Thymus (tissue), 11 donors: ENCODE measurements at regions not wholly inside any gene's neighbourhood (a gene's known extent, or its start where the extent isn't known, plus 50 kb on each side); places are given as distances from the start of the nearest gene placed in this dataset.
"Not testable (repeated sequence)": the region's sequence is repeated elsewhere in the genome, so short reads cannot be mapped to it uniquely, and the experiment has no call there.

ENCODE experiments used
- DNase-seq, 9 donors: peaks; one replicate each; pipeline ENCODE4 v3.0.0-alpha.2; 2013; ENCODE audit warnings: low spot score in 9 of 9, low read depth in 6 of 9, missing footprints in 1 of 9
- H3K27ac ChIP-seq, 2 donors: one replicate each; pipeline ENCODE4 v1.5.1; 2013; ENCODE audit warnings: control low read depth in 1 of 2, low read depth in 1 of 2, low read length in 1 of 2, mild to moderate bottlenecking in 1 of 2, moderate library complexity in 1 of 2
- H3K27me3 ChIP-seq, 2 donors: one replicate each; pipeline ENCODE4 v1.5.1; 2013; ENCODE audit warnings: low read length in 1 of 2; ENCODE audit not compliant: control insufficient read depth in 2 of 2, insufficient read depth in 1 of 2
- H3K36me3 ChIP-seq, 2 donors: one replicate each; pipeline ENCODE4 v1.5.1; 2013; ENCODE audit warnings: low read length in 1 of 2, mild to moderate bottlenecking in 1 of 2, moderate library complexity in 1 of 2; ENCODE audit not compliant: control insufficient read depth in 2 of 2, insufficient read depth in 2 of 2
- H3K4me1 ChIP-seq, 2 donors: one replicate each; pipeline ENCODE4 v1.5.1; 2013; ENCODE audit warnings: low read length in 2 of 2; ENCODE audit not compliant: control insufficient read depth in 2 of 2, insufficient read depth in 2 of 2
- H3K4me3 ChIP-seq, 2 donors: one replicate each; pipeline ENCODE4 v1.5.1; 2013; ENCODE audit warnings: low read length in 2 of 2, control low read depth in 1 of 2, mild to moderate bottlenecking in 1 of 2
- H3K9me3 ChIP-seq, 2 donors: one replicate each; pipeline ENCODE4 v1.5.1; 2013; ENCODE audit warnings: low read length in 1 of 2, mild to moderate bottlenecking in 1 of 2; ENCODE audit not compliant: control insufficient read depth in 2 of 2, insufficient read depth in 1 of 2
- WGBS: extraction: QIAGEN DNeasy Blood & Tissue Kit; methylation state at CpG from one replicate; pipeline ENCODE4 v1.1.7; 2013; 5-methylcytosine and 5-hydroxymethylcytosine counted together
- donor health status: healthy.

DNA sequence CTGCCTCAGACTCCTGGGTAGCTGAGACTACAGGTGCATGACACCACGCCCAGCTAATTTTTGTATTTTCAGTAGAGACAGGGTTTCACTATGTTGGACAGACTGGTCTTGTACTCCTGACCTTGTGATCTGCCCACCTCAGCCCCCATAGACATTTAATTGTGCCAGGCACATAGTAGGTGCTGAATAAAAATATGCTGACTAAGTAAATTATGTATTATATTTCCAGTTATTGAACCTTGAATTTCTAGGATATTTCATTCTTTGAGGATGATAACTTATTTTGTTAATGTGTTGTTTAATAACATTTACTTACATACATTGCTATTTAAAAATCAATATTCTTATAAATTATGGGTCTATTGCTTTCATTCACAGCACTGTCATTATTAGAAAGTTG lies 190.4 kb upstream of the LRRTM4 start:
- WGBS = 95% methylated on average over 1 of the region's 1 CpG

DNA sequence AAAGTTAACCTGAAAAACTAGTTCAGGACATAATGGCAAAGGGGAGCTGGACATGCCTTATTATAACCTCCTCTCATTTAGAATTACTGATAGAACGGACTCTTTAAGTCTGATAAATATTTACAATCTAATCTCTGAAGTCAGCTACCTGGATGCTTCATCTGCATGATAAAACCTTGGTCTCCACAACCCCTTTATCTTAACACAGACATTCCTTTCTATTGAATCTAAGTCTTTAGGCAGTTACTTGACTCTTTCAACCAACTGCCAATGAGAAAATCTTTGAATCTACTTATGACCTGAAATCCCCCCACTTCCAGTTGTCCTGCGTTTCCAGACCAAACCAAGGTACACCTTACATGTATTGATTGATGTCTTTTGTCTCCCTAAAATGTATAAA lies 191.2 kb upstream of the LRRTM4 start:
- Histone ChIP-seq H3K4me1 (no peaks in the 10 kb centered on the region), H3K9me3 (no peaks in the 10 kb centered on the region), H3K27me3 (no peaks in the 10 kb centered on the region), H3K27ac (no peak overlapping the region), H3K36me3 (no peaks in the 10 kb centered on the region), H3K4me3 (no peak overlapping the region)
- DNase-seq = no peak
- 80% methylated on average over 2 of the region's 2 CpGs for WGBS

More for the DNA sequence above, 190.4 kb upstream of the LRRTM4 start:
- Histone ChIP-seq H3K9me3 (no peaks in the 10 kb centered on the region), H3K27ac (no peak overlapping the region), H3K4me1 (no peaks in the 10 kb centered on the region), H3K27me3 (no peaks in the 10 kb centered on the region), H3K36me3 (no peaks in the 10 kb centered on the region), H3K4me3 (no peak overlapping the region)
- DNase-seq = no peak

DNA sequence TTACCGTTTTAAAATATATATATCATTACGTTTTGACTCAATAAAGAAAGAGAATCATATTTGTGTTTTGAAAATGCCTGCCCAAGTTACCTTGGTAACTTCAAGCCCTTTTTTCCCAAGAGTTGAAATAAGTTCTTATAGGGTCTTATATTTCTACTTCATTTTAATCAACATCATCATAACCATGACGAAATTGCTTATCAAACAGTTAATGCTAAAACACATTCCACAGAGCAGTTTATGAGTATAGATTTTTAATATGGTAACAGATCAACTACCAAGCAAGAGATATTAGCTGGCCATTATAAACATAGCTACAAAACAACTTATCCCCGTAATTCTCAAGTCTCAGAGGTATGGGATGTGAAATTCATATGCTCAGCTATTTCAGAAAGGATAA lies 197.9 kb upstream of the LRRTM4 start:
- H3K36me3 ChIP-seq = no peaks in the 10 kb centered on the region
- no peak overlapping the region for H3K27ac ChIP-seq
- no peaks in the 10 kb centered on the region for H3K27me3 ChIP-seq
- no peak for DNase-seq
- no peak overlapping the region for H3K4me3 ChIP-seq
- no peaks in the 10 kb centered on the region for H3K4me1 ChIP-seq
- 91% methylated on average over 4 of the region's 4 CpGs for WGBS
- no peaks in the 10 kb centered on the region for H3K9me3 ChIP-seq

DNA sequence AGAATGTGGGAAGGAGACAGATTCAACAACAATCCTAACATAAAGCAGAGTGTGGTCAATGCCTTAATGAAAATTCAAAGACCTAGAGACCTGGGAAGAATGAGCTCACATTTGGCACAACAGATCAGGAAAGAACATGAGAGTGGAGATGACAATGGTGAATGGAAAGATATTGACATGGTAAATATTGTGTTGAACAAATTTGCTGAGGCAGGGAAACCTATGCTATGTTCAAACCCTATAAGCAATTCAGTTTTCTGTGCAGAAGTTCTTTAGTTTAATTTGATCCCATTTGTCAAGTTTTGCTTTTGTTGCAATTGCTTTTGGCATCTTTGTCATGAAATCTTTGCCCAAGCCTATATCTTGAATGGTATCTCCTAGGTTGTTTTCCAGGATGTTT lies 199.4 kb upstream of the LRRTM4 start:
- no peaks in the 10 kb centered on the region for H3K4me1 ChIP-seq
- H3K9me3 ChIP-seq = no peaks in the 10 kb centered on the region
- no peak for DNase-seq
- no peak overlapping the region for H3K4me3 ChIP-seq
- no peak overlapping the region for H3K27ac ChIP-seq
- no peaks in the 10 kb centered on the region for H3K36me3 ChIP-seq
- no peaks in the 10 kb centered on the region for H3K27me3 ChIP-seq

DNA sequence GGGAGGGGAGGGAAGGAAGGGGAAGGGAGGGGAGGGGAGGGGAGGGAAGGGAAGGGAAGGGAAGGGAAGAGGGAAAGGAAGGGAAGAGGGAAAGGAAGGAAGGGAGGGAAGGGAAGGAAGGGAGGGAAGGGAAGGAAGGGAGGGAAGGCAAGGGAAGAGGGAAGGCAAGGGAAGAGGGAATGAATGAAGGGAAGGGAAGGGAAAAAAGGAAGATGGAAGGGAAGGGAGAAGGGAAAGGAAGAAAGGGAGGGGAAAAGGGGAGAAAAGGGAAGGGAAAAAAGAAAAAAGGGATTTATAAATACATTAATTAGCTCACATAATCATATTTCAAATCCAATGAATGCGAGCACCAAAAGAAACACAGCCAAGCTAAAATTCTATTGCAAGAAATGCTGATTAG lies 202.9 kb upstream of the LRRTM4 start:
- no peaks in the 10 kb centered on the region for H3K36me3 ChIP-seq
- WGBS = 94% methylated on average over 1 of the region's 1 CpG
- no peak for DNase-seq

DNA sequence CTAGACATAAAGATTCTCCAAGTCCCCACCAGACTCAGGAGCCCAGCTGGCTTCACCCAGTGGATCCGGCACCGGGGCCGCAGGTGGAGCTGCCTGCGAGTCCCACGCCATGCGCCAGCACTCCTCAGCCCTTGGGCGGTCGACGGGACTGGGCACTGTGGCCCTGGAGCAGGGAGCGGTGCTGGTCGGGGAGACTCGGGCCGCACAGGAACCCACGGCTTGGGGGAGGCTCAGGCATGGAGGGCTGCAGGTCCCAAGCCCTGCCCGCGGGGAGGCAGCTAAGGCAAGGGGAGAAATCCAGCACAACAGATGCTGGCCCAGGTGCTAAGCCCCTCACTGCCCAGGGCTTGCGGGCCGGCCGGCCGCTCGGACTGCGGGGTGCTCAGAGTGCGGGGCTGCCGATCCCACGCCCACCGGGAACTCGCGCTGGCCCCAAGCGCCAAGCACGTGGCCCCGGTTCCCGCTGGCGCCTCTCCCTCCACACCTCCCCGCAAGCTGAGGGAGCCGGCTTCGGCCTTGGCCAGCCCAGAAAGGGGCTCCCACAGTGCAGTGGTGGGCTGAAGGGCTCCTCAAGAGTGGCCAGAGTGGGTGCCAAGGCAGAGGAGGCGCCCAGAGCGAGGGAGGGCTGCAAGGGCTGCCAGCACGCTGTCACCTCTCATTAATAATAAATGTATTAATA lies 212.6 kb upstream of the LRRTM4 start:
- WGBS = 96% methylated on average over 39 of the region's 39 CpGs
- H3K36me3 ChIP-seq, H3K27me3 ChIP-seq, H3K4me3 ChIP-seq, H3K27ac ChIP-seq, H3K4me1 ChIP-seq, H3K9me3 ChIP-seq, DNase-seq: not testable (repeated sequence)

More for the DNA sequence above, 202.9 kb upstream of the LRRTM4 start:
- H3K4me1 ChIP-seq = no peaks in the 10 kb centered on the region
- no peak overlapping the region for H3K4me3 ChIP-seq
- H3K27ac ChIP-seq = no peak overlapping the region
- no peaks in the 10 kb centered on the region for H3K27me3 ChIP-seq
- no peaks in the 10 kb centered on the region for H3K9me3 ChIP-seq

DNA sequence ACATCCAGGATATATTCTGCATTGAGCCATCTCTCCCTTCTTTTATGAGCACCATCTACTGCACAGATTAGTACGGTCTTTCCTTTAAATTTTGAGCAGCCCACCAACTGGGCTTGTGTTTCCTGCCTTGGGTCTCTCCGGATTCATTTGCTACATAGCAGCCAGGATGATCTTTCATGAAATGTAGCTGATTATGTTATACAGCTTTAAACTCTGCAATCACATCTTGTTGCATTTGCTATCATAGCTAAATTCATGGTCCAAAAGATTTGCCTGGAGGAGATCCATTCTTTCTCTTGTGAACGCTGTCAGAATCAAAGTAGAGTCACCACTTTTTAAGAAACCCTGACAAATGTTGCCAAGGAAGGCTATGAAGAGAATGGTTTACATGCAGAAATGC lies 215.1 kb upstream of the LRRTM4 start:
- Histone ChIP-seq H3K27me3 (no peaks in the 10 kb centered on the region), H3K4me3 (no peak overlapping the region), H3K9me3 (peaks cover 0 to 7% of the 10 kb centered on the region in 2 donors), H3K36me3 (no peaks in the 10 kb centered on the region), H3K4me1 (no peaks in the 10 kb centered on the region), H3K27ac (no peak overlapping the region)
- 86% methylated on average over 3 of the region's 3 CpGs for WGBS
- no peak for DNase-seq

DNA sequence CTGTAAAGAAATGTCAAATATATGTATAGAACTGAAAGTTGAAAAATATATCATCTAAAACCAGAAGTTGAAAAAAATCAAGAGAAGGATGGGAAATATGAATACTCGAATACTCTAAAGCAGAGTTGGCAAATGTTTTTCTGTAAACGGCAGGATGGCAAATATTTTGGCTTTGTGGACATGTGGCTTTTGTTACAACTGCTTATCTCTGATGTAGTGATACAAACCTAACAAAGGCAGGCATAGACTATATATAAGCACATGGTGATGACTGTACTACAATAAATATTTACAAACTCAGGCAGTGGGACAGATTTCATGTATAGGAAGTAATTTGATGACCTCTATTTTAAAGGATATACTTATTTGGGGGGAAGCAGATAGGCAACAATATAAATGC lies 224.6 kb upstream of the LRRTM4 start:
- 86% methylated on average over 2 of the region's 2 CpGs for WGBS
- Histone ChIP-seq H3K27me3 (no peaks in the 10 kb centered on the region), H3K27ac (no peak overlapping the region), H3K36me3 (no peaks in the 10 kb centered on the region), H3K4me3 (no peak overlapping the region), H3K4me1 (no peaks in the 10 kb centered on the region), H3K9me3 (peaks cover 0 to 2% of the 10 kb centered on the region in 2 donors)
- DNase-seq = no peak

DNA sequence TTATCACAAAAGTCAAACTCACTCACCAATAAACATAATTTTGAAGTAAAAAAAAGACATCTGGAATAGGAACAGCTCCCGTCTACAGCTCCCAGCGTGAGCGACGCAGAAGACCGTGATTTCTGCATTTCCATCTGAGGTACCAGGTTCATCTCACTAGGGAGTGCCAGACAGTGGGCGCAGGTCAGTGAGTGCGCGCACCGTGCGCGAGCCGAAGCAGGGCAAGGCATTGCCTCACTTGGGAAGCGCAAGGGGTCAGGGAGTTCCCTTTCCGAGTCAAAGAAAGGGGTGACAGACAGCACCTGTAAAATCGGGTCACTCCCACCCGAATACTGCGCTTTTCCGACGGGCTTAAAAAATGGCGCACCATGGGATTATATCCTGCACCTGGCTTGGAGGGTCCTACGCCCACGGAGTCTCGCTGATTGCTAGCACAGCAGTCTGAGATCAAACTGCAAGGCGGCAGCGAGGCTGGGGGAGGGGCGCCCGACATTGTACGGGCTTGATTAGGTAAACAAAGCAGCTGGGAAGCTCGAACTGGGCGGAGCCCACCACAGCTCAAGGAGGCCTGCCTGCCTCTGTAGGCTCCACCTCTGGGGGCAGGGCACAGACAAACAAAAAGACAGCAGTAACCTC lies 231.7 kb upstream of the LRRTM4 start:
- H3K27me3 ChIP-seq = not testable (repeated sequence)

More for the DNA sequence above, 231.7 kb upstream of the LRRTM4 start:
- WGBS = 93% methylated on average over 30 of the region's 30 CpGs
- H3K36me3 ChIP-seq, DNase-seq, H3K4me3 ChIP-seq, H3K4me1 ChIP-seq, H3K27ac ChIP-seq, H3K9me3 ChIP-seq: not testable (repeated sequence)
